H9 (cell line): ENCODE measurements at regions not wholly inside any gene's neighbourhood (a gene's known extent, or its start where the extent isn't known, plus 50 kb on each side); places are given as distances from the start of the nearest gene placed in this dataset.

Experiments used
- DNase-seq: peaks from one replicate; pipeline ENCODE4 v3.0.0-alpha.2; 2017
- H2AFZ ChIP-seq: one replicate; pipeline ENCODE4 v1.6.1; 2013; ENCODE audit warnings: mild to moderate bottlenecking, low read length, control low read depth, moderate library complexity
- H2AK5ac ChIP-seq: 2 replicates; pipeline ENCODE4 v1.6.1; 2013; ENCODE audit warnings: low read length, control low read depth, mixed read lengths; ENCODE audit not compliant: insufficient read length
- H2BK120ac ChIP-seq: one replicate; pipeline ENCODE4 v1.6.1; 2013; ENCODE audit warnings: low read depth, mild to moderate bottlenecking, low read length, control low read depth, inconsistent platforms; ENCODE audit not compliant: poor library complexity, severe bottlenecking
- H2BK12ac ChIP-seq: 2 replicates; pipeline ENCODE4 v1.6.1; 2013; ENCODE audit warnings: low read length, control low read depth, mixed read lengths, low read depth; ENCODE audit not compliant: insufficient read length
- H2BK15ac ChIP-seq: 2 replicates; pipeline ENCODE4 v1.6.1; 2013; ENCODE audit warnings: low read depth, low read length, control low read depth
- H2BK20ac ChIP-seq: one replicate; pipeline ENCODE4 v1.6.1; 2013; ENCODE audit warnings: low read depth, mild to moderate bottlenecking, low read length, control low read depth, inconsistent platforms; ENCODE audit not compliant: poor library complexity, severe bottlenecking
- H2BK5ac ChIP-seq: 2 replicates; pipeline ENCODE4 v1.6.1; 2013; ENCODE audit warnings: low read length, control low read depth, mixed read lengths; ENCODE audit not compliant: insufficient read length
- H3K14ac ChIP-seq: 2 replicates; pipeline ENCODE4 v1.6.1; 2013; ENCODE audit warnings: low read length, control low read depth; ENCODE audit not compliant: insufficient read depth
- H3K18ac ChIP-seq: 2 replicates; pipeline ENCODE4 v1.6.1; 2013; ENCODE audit warnings: low read depth, mild to moderate bottlenecking, mixed read lengths, low read length, control low read depth; ENCODE audit not compliant: insufficient read length
- H3K23ac ChIP-seq: 2 replicates; pipeline ENCODE4 v1.6.1; 2013; ENCODE audit warnings: low read length, control low read depth, mixed read lengths, low read depth; ENCODE audit not compliant: insufficient read length
- H3K23me2 ChIP-seq: 2 replicates; pipeline ENCODE4 v1.6.1; 2013; ENCODE audit warnings: low read depth, mild to moderate bottlenecking, mixed read lengths, low read length, control low read depth; ENCODE audit not compliant: insufficient read length, poor library complexity, severe bottlenecking
- H3K27ac ChIP-seq: 2 replicates; pipeline ENCODE4 v1.5.1; 2013; ENCODE audit warnings: low read length, control low read depth, mixed read lengths, low read depth; ENCODE audit not compliant: insufficient read length
- H3K27me3 ChIP-seq: 2 replicates; pipeline ENCODE4 v1.6.1; 2013; ENCODE audit warnings: low read length, control low read depth, inconsistent platforms; ENCODE audit not compliant: insufficient read depth
- H3K4ac ChIP-seq: 2 replicates; pipeline ENCODE4 v1.6.1; 2013; ENCODE audit warnings: low read depth, mild to moderate bottlenecking, control low read depth, inconsistent platforms, low read length, moderate library complexity
- H3K4me1 ChIP-seq: 2 replicates; pipeline ENCODE4 v1.6.1; 2013; ENCODE audit warnings: low read length, control low read depth, inconsistent platforms; ENCODE audit not compliant: insufficient read depth
- H3K4me2 ChIP-seq: 2 replicates; pipeline ENCODE4 v1.6.1; 2013; ENCODE audit warnings: low read length, control low read depth, mixed read lengths; ENCODE audit not compliant: insufficient read length, insufficient read depth
- H3K56ac ChIP-seq: 2 replicates; pipeline ENCODE4 v1.6.1; 2013; ENCODE audit warnings: low read depth, mild to moderate bottlenecking, mixed read lengths, low read length, control low read depth; ENCODE audit not compliant: insufficient read length
- H3K79me1 ChIP-seq: 2 replicates; pipeline ENCODE4 v1.6.1; 2013; ENCODE audit warnings: low read depth, mild to moderate bottlenecking, moderate library complexity, low read length, control low read depth, inconsistent platforms; ENCODE audit not compliant: insufficient read depth, poor library complexity, severe bottlenecking
- H3K79me2 ChIP-seq: 2 replicates; pipeline ENCODE4 v1.6.1; 2013; ENCODE audit warnings: low read length, control low read depth, inconsistent platforms; ENCODE audit not compliant: insufficient read depth
- H3K9ac ChIP-seq: 2 replicates; pipeline ENCODE4 v1.6.1; 2013; ENCODE audit warnings: low read length, control low read depth, mixed read lengths; ENCODE audit not compliant: insufficient read length; ENCODE audit errors: extremely low read depth
- H3K9me3 ChIP-seq: one replicate; pipeline ENCODE4 v1.6.1; 2013; ENCODE audit warnings: low read depth, low read length, inconsistent platforms; ENCODE audit not compliant: control insufficient read depth
- H3T11ph ChIP-seq: one replicate; pipeline ENCODE4 v1.6.1; 2013; ENCODE audit warnings: mild to moderate bottlenecking, low read length, control low read depth, inconsistent platforms
- H4K20me1 ChIP-seq: one replicate; pipeline ENCODE4 v1.6.1; 2013; ENCODE audit not compliant: control insufficient read depth, insufficient read length, insufficient read depth
- H4K5ac ChIP-seq: 2 replicates; pipeline ENCODE4 v1.6.1; 2013; ENCODE audit warnings: low read depth, mild to moderate bottlenecking, mixed read lengths, low read length, control low read depth; ENCODE audit not compliant: insufficient read length
- H4K8ac ChIP-seq: replicated peaks from 2 replicates; pipeline ENCODE4 v1.6.1; 2013; ENCODE audit warnings: low read length, control low read depth, mixed read lengths, low read depth; ENCODE audit not compliant: insufficient read length
- H4K91ac ChIP-seq: 2 replicates; pipeline ENCODE4 v1.6.1; 2013; ENCODE audit warnings: low read depth, mild to moderate bottlenecking, moderate library complexity, mixed read lengths, low read length, control low read depth; ENCODE audit not compliant: insufficient read length
- H3K27ac Mint-ChIP-seq, 3 experiments: 2 replicates in 2 of 3; 3 replicates in 1 of 3; pipeline ENCODE4 v1.8.0; 2020 to 2021; ENCODE audit warnings: mixed read lengths in 3 of 3, mild to moderate bottlenecking in 1 of 3, moderate library complexity in 1 of 3
- H3K27me3 Mint-ChIP-seq: 2 replicates; pipeline ENCODE4 v1.8.0; 2021; ENCODE audit warnings: low read depth, mild to moderate bottlenecking, moderate library complexity, mixed read lengths
- H3K36me3 Mint-ChIP-seq, 3 experiments: 2 replicates in 2 of 3; 3 replicates in 1 of 3; pipeline ENCODE4 v1.8.0; 2020 to 2021; ENCODE audit warnings: low read depth in 3 of 3, mixed read lengths in 3 of 3; ENCODE audit not compliant: insufficient read depth in 1 of 3
- H3K4me1 Mint-ChIP-seq, 2 experiments: 2 replicates each; pipeline ENCODE4 v1.8.0; 2020; ENCODE audit warnings: mixed read lengths in 2 of 2
- H3K4me3 Mint-ChIP-seq, 2 experiments: 2 replicates in 1 of 2; 3 replicates in 1 of 2; pipeline ENCODE4 v1.8.0; 2020 to 2021; ENCODE audit warnings: mild to moderate bottlenecking in 2 of 2, mixed read lengths in 2 of 2, moderate library complexity in 1 of 2
- H3K9me3 Mint-ChIP-seq, 2 experiments: 2 replicates in 1 of 2; 3 replicates in 1 of 2; pipeline ENCODE4 v1.8.0; 2020; ENCODE audit warnings: mild to moderate bottlenecking in 2 of 2, mixed read lengths in 2 of 2, moderate library complexity in 1 of 2
- CTCF ChIP-seq: fragments of 200-600 bp; sonication (generic); conservative IDR thresholded peaks from 3 replicates; pipeline ENCODE4 v1.8.0; 2021; ENCODE audit warnings: antibody characterized with exemption, mild to moderate bottlenecking
- WGBS: extraction: QIAGEN DNeasy Blood & Tissue Kit; methylation state at CpG from one replicate; pipeline ENCODE4 v1.1.7; 2013; ENCODE audit warnings: missing lambda C conversion rate, low lambda C conversion rate, mixed read lengths; ENCODE audit not compliant: insufficient read length; ENCODE audit errors: extremely low coverage; 5-methylcytosine and 5-hydroxymethylcytosine counted together

DNA sequence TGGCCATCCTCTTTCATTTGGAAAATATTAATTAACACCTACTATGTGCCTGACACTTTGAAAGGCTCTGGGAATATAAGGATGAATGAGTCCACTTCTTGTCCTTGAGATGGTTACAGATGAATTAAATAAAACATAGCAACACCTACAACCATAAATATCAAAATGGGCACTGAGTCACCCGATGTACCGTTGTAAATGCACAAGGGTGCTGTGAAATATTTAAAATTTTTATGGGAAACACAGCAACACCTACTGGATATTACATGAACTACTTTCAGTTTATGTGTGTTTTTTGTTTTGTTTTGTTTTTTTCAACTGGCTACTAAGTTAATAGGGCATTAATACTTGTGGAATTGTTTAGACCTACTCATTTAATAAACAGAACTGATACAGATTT, 239.0 kb upstream of the NAALADL2 start:
- Histone ChIP-seq H3T11ph (no peak overlapping the region), H4K91ac (no peak overlapping the region), H2BK5ac (no peak overlapping the region), H4K20me1 (no peaks in the 10 kb centered on the region), H2BK12ac (no peak overlapping the region), H4K8ac (no peak overlapping the region), H3K4me1 (no peaks in the 10 kb centered on the region), H2BK120ac (no peak overlapping the region), H3K18ac (no peak overlapping the region), H2AK5ac (no peak overlapping the region), H4K5ac (no peak overlapping the region), H3K9me3 (no peaks in the 10 kb centered on the region), H3K79me1 (no peaks in the 10 kb centered on the region), H2AFZ (no peak overlapping the region), H3K56ac (no peak overlapping the region), H3K23ac (no peak overlapping the region), H3K9ac (no peak overlapping the region), H3K14ac (no peak overlapping the region), H3K27me3 (no peaks in the 10 kb centered on the region), H2BK15ac (no peak overlapping the region), H3K4me2 (no peak overlapping the region), H3K79me2 (no peaks in the 10 kb centered on the region), H2BK20ac (no peak overlapping the region), H3K23me2 (no peaks in the 10 kb centered on the region), H3K4ac (no peak overlapping the region), H3K27ac (no peak overlapping the region)
- H3K4me3 Mint-ChIP-seq = no peak overlapping the region
- H3K9me3 Mint-ChIP-seq = no peaks in the 10 kb centered on the region
- H3K27me3 Mint-ChIP-seq = no peaks in the 10 kb centered on the region
- no CpG with 5 or more reads among the region's 2 CpGs for WGBS
- no peaks in the 10 kb centered on the region for H3K36me3 Mint-ChIP-seq
- H3K27ac Mint-ChIP-seq = no peak overlapping the region
- H3K4me1 Mint-ChIP-seq = no peaks in the 10 kb centered on the region
- peak; percentile 58 for TF ChIP-seq CTCF
- DNase-seq = no peak
